Loucy (cell line): ENCODE measurements at regions not wholly inside any gene's neighbourhood (a gene's known extent, or its start where the extent isn't known, plus 50 kb on each side); places are given as distances from the start of the nearest gene placed in this dataset.

Source experiments
- EZH2phosphoT487 ChIP-seq: fragments of 200-600 bp; IDR thresholded peaks from 2 replicates; pipeline ENCODE4 v1.6.1; 2018; ENCODE audit warnings: antibody characterized with exemption, mild to moderate bottlenecking, moderate library complexity, borderline replicate concordance
- TF ChIP-seq, protein P1 (sequence below): fragments of 200-600 bp; sonication (generic); conservative IDR thresholded peaks from 2 replicates; pipeline ENCODE4 v1.5.1; 2014; ENCODE audit warnings: mild to moderate bottlenecking, antibody characterized with exemption, low read length

- TF ChIP-seq, protein P1, sequence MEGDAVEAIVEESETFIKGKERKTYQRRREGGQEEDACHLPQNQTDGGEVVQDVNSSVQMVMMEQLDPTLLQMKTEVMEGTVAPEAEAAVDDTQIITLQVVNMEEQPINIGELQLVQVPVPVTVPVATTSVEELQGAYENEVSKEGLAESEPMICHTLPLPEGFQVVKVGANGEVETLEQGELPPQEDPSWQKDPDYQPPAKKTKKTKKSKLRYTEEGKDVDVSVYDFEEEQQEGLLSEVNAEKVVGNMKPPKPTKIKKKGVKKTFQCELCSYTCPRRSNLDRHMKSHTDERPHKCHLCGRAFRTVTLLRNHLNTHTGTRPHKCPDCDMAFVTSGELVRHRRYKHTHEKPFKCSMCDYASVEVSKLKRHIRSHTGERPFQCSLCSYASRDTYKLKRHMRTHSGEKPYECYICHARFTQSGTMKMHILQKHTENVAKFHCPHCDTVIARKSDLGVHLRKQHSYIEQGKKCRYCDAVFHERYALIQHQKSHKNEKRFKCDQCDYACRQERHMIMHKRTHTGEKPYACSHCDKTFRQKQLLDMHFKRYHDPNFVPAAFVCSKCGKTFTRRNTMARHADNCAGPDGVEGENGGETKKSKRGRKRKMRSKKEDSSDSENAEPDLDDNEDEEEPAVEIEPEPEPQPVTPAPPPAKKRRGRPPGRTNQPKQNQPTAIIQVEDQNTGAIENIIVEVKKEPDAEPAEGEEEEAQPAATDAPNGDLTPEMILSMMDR: no peak
- TF ChIP-seq EZH2phosphoT487: no peak
These were observed 60.9 kb upstream of the RASAL2 start for GRCh38 chr1:178033019-178033418.
